ENCODE measurements at regions not wholly inside any gene's neighbourhood (a gene's known extent, or its start where the extent isn't known, plus 50 kb on each side); places are given as distances from the start of the nearest gene placed in this dataset.

DNA sequence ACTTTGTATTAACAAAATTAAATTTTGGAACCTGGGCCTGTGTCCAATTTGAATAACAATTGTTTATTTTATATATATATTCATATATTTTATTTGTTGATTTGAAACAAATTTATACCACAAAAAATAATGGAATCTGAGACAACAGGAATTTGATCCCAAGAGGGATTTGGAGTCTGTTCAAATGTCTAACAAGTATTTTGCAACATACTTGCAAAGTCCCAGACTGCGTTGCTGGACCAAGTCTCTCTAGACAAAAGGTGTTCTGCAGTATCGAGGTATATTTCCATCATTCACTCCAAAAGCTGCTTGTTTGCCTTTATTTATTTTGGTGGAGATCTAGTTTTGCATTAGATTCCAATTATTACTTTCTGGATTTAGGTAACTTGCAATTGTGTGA is 68.7 kb upstream of the PTPRR start:
- Histone ChIP-seq H3K4me1 (ENCODE audit: control insufficient read depth, insufficient read depth, low read length) (no peaks in the 10 kb centered on the region), H3K27me3 (ENCODE audit: control insufficient read depth, insufficient read depth, low read length) (no peaks in the 10 kb centered on the region), H3K9me3 (ENCODE audit: control insufficient read depth, low read depth, low read length) (no peaks in the 10 kb centered on the region), H3K4me3 (ENCODE audit: low read length) (no peak overlapping the region), H3K36me3 (ENCODE audit: control insufficient read depth, insufficient read depth, low read length) (no peaks in the 10 kb centered on the region), H3K27ac (ENCODE audit: low read length) (no peak overlapping the region)
- WGBS (ENCODE audit: insufficient coverage, low lambda C conversion rate) = no CpG with 5 or more reads among the region's 2 CpGs
- no peak for DNase-seq

- H3K4me1 ChIP-seq (ENCODE audit: control insufficient read depth, insufficient read depth, low read length) = no peaks in the 10 kb centered on the region
- H3K27ac ChIP-seq (ENCODE audit: low read length) = no peak overlapping the region
- 100% methylated on average over 1 of the region's 1 CpG for WGBS (ENCODE audit: insufficient coverage, low lambda C conversion rate)
- H3K9me3 ChIP-seq (ENCODE audit: control insufficient read depth, low read depth, low read length) = no peaks in the 10 kb centered on the region
- no peaks in the 10 kb centered on the region for H3K36me3 ChIP-seq (ENCODE audit: control insufficient read depth, insufficient read depth, low read length)
- H3K27me3 ChIP-seq (ENCODE audit: control insufficient read depth, insufficient read depth, low read length) = no peaks in the 10 kb centered on the region
- no peak overlapping the region for H3K4me3 ChIP-seq (ENCODE audit: low read length)
- DNase-seq = no peak
These were observed 65.3 kb upstream of the PTPRR start for GRCh38 chr12:70985850-70986249.

DNA sequence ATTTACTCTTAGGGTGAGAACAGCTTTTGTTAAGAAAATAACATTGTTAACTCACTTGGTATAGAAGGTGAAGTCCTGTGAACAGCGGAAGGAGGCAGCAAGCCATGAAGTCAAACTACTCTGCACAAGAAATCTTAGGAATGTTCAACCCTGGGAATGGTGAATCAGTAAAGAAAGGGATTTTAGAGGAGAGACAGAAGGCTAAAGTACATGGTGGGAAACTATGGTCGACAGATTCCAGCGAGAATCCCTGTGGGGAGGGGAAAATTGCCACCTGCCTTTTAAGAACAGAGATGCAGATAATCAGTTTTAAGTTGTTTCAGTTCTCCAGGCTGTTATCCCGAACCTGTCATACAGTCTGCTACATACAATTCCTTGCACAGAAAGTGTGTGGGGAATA is 63.2 kb upstream of the PTPRR start:
- Histone ChIP-seq H3K4me3 (ENCODE audit: low read length) (no peak overlapping the region), H3K9me3 (ENCODE audit: control insufficient read depth, low read depth, low read length) (no peaks in the 10 kb centered on the region), H3K27ac (ENCODE audit: low read length) (no peak overlapping the region), H3K36me3 (ENCODE audit: control insufficient read depth, insufficient read depth, low read length) (no peaks in the 10 kb centered on the region), H3K4me1 (ENCODE audit: control insufficient read depth, insufficient read depth, low read length) (no peaks in the 10 kb centered on the region), H3K27me3 (ENCODE audit: control insufficient read depth, insufficient read depth, low read length) (no peaks in the 10 kb centered on the region)
- WGBS (ENCODE audit: insufficient coverage, low lambda C conversion rate) = 83% methylated on average over 2 of the region's 4 CpGs
- DNase-seq = no peak

DNA sequence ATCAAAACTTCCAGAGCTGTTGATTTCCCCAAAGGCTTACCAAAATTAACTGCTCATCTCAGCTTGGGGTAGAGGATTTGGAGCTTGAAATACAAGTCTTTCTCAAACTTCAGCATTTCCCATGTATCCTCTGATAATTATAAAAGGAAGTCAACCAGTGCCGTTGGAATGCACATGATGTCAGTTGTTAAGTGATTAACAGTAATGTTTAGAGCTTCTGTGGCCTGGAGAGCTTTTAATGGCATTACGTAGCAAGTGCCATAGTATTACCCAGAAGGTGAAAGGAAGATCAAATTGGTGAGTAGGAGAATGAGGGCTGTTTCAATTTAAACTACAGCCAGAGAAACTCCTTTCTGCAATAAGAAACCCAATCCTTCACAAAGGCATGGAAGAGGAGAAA is 62.5 kb upstream of the PTPRR start:
- Histone ChIP-seq H3K36me3 (ENCODE audit: control insufficient read depth, insufficient read depth, low read length) (no peaks in the 10 kb centered on the region), H3K4me1 (ENCODE audit: control insufficient read depth, insufficient read depth, low read length) (no peaks in the 10 kb centered on the region), H3K27ac (ENCODE audit: low read length) (no peak overlapping the region), H3K9me3 (ENCODE audit: control insufficient read depth, low read depth, low read length) (no peaks in the 10 kb centered on the region), H3K27me3 (ENCODE audit: control insufficient read depth, insufficient read depth, low read length) (no peaks in the 10 kb centered on the region), H3K4me3 (ENCODE audit: low read length) (no peak overlapping the region)
- WGBS (ENCODE audit: insufficient coverage, low lambda C conversion rate) = 77% methylated on average over 2 of the region's 2 CpGs
- DNase-seq = no peak

DNA sequence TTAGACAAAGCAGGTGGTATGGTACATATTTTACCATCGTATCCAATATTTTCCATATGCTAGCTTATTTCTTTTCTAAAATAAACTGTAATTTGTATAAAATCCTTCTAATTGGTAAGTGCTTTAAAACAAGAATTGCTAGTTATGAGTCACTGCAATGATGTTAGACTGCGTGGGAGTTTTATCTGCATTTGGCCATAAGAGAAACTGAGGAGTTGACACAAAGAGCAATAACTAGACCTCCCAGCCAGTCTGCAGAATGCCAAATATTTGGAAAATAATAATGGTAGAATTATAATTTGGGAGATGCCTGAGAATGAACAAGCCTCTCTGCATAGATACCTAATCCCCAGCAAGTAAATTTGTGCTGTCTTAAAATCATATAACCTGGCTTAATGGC is 61.7 kb upstream of the PTPRR start:
- no peaks in the 10 kb centered on the region for H3K9me3 ChIP-seq (ENCODE audit: control insufficient read depth, low read depth, low read length)
- DNase-seq = no peak
- H3K27ac ChIP-seq (ENCODE audit: low read length) = no peak overlapping the region
- H3K27me3 ChIP-seq (ENCODE audit: control insufficient read depth, insufficient read depth, low read length) = no peaks in the 10 kb centered on the region
- H3K4me1 ChIP-seq (ENCODE audit: control insufficient read depth, insufficient read depth, low read length) = no peaks in the 10 kb centered on the region
- no peaks in the 10 kb centered on the region for H3K36me3 ChIP-seq (ENCODE audit: control insufficient read depth, insufficient read depth, low read length)
- 75% methylated on average over 2 of the region's 2 CpGs for WGBS (ENCODE audit: insufficient coverage, low lambda C conversion rate)
- H3K4me3 ChIP-seq (ENCODE audit: low read length) = no peak overlapping the region

GRCh38 chr12:70971001-70971794 is 50.7 kb upstream of the PTPRR start:
- 100% methylated on average over 1 of the region's 3 CpGs for WGBS (ENCODE audit: insufficient coverage, low lambda C conversion rate)
- no peaks in the 10 kb centered on the region for H3K27me3 ChIP-seq (ENCODE audit: control insufficient read depth, insufficient read depth, low read length)
- no peak overlapping the region for H3K27ac ChIP-seq (ENCODE audit: low read length)
- no peaks in the 10 kb centered on the region for H3K4me1 ChIP-seq (ENCODE audit: control insufficient read depth, insufficient read depth, low read length)
- DNase-seq = no peak
- H3K9me3 ChIP-seq (ENCODE audit: control insufficient read depth, low read depth, low read length) = no peaks in the 10 kb centered on the region
- no peak overlapping the region for H3K4me3 ChIP-seq (ENCODE audit: low read length)
- no peaks in the 10 kb centered on the region for H3K36me3 ChIP-seq (ENCODE audit: control insufficient read depth, insufficient read depth, low read length)
